Spleen (tissue), 11 donors: ENCODE measurements at regions not wholly inside any gene's neighbourhood (a gene's known extent, or its start where the extent isn't known, plus 50 kb on each side); places are given as distances from the start of the nearest gene placed in this dataset.

Experiments
- DNase-seq: peaks from one replicate; pipeline ENCODE4 v3.0.0-alpha.2; 2020
- H3K27ac ChIP-seq, 8 donors: fragments of 200-600 bp; sonication (generic) in 7 of 8; 1 replicate in 4 of 8; 2 replicates in 4 of 8; pipeline versions ENCODE4 v1.5.0 to v1.8.0; 2016 to 2021; ENCODE audit warnings: inconsistent platforms in 4 of 8, mild to moderate bottlenecking in 4 of 8, moderate library complexity in 1 of 8
- H3K27me3 ChIP-seq, 7 donors: fragments of 200-600 bp; sonication (generic) in 6 of 7; replicated peaks in 1 of 7; 1 replicate in 4 of 7; 2 replicates in 3 of 7; pipeline versions ENCODE4 v1.5.0 to v1.8.0; 2016 to 2021; ENCODE audit warnings: inconsistent platforms in 3 of 7, mild to moderate bottlenecking in 1 of 7
- H3K36me3 ChIP-seq, 6 donors: fragments of 200-600 bp; sonication (generic) in 5 of 6; 1 replicate in 4 of 6; 2 replicates in 2 of 6; pipeline versions ENCODE4 v1.5.0 to v1.8.0; 2016 to 2021; ENCODE audit warnings: inconsistent platforms in 2 of 6
- H3K4me1 ChIP-seq, 6 donors: fragments of 200-600 bp; sonication (generic) in 5 of 6; 1 replicate in 3 of 6; 2 replicates in 3 of 6; pipeline versions ENCODE4 v1.5.0 to v1.8.0; 2016 to 2021; ENCODE audit warnings: inconsistent platforms in 3 of 6
- H3K4me3 ChIP-seq, 8 donors: fragments of 200-600 bp; sonication (generic) in 7 of 8; 1 replicate in 4 of 8; 2 replicates in 4 of 8; pipeline versions ENCODE4 v1.5.0 to v1.8.0; 2016 to 2021; ENCODE audit warnings: inconsistent platforms in 4 of 8, mild to moderate bottlenecking in 4 of 8, moderate library complexity in 2 of 8
- H3K9me3 ChIP-seq, 8 donors: fragments of 200-600 bp; sonication (generic) in 7 of 8; 1 replicate in 4 of 8; 2 replicates in 4 of 8; pipeline versions ENCODE4 v1.5.0 to v1.8.0; 2016 to 2021; ENCODE audit warnings: inconsistent platforms in 4 of 8
- POLR2A ChIP-seq, 3 donors: fragments of 450-650 bp; IDR thresholded peaks; one replicate each; pipeline ENCODE4 v1.5.1; 2017; ENCODE audit warnings: antibody characterized with exemption in 3 of 3, mild to moderate bottlenecking in 1 of 3
- POLR2AphosphoS5 ChIP-seq, 3 donors: sonication (generic); formaldehyde crosslinking; IDR thresholded peaks; one replicate each; pipeline ENCODE4 v1.5.1; 2017; ENCODE audit warnings: antibody characterized with exemption in 3 of 3
- WGBS, 5 donors: extraction: QIAGEN DNeasy Blood & Tissue Kit in 3 of 5; methylation state at CpG; one replicate each; pipeline versions ENCODE4 v1.1.5 to v1.1.7; 2013 to 2018; 5-methylcytosine and 5-hydroxymethylcytosine counted together
- intact Hi-C: fragments of 100-400 bp; cut with DNase I; formaldehyde crosslinking; loops from one replicate; pipeline ENCODE4 v1.15.0; 2023; ENCODE audit warnings: low total_unique reads
- TF ChIP-seq, protein P1 (sequence below), 11 experiments: fragments of 200-600 bp in 7 of 11; fragments of 450-650 bp in 4 of 11; sonication (generic) in 4 of 11; IDR thresholded peaks in 8 of 11; conservative IDR thresholded peaks in 3 of 11; 1 replicate in 7 of 11; 2 replicates in 4 of 11; pipeline versions ENCODE4 v1.4.0 to v1.8.0; 2016 to 2021; ENCODE audit warnings: antibody characterized with exemption in 11 of 11, inconsistent platforms in 4 of 11, mild to moderate bottlenecking in 1 of 11
- donor health status: healthy with polysubstance abuse.
- donor health status: DM: no; HTN: no; CAD: no; lungs with moderate emphysema.
- donor health status: DM: no; HTN: no; CAD: no.
- donor health status: Bipolar disorder and iron deficiency.
- donor health status: healthy.
- donor health status: DM: no; HTN: no; CAD: no.
- donor health status: DM: yes; HTN: yes; CAD: no.

DNA sequence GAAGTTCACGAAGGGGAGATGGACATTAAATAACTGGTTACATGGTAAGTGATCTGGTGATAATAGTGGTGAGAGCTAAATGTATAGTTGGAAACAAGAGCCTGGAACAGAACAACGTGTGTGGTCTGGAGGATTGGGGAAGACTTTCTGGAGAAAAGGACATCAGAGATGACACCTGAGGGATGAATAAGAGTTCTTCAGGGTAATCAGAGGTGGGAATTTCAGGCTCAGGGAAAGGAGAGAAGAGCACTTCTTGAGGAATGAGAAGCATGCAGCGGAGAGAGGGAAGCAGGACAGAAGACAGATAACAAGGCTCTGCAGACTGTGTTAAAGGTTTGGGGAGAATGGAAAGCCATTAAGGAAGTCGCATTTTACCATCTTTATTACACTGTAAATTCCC lies 450.7 kb downstream of the TNS1 start:
- no peak overlapping the region for H3K27ac ChIP-seq
- H3K4me3 ChIP-seq = no peak overlapping the region
- DNase-seq = no peak
- WGBS, 5 donors = 75 to 89% (median 85%) methylated on average over 4 of the region's 4 CpGs
- intact Hi-C loops = no loop called here
- no peaks in the 10 kb centered on the region for H3K36me3 ChIP-seq
- no peaks in the 10 kb centered on the region for H3K27me3 ChIP-seq
- H3K9me3 ChIP-seq = no peaks in the 10 kb centered on the region
- TF ChIP-seq, protein P1, sequence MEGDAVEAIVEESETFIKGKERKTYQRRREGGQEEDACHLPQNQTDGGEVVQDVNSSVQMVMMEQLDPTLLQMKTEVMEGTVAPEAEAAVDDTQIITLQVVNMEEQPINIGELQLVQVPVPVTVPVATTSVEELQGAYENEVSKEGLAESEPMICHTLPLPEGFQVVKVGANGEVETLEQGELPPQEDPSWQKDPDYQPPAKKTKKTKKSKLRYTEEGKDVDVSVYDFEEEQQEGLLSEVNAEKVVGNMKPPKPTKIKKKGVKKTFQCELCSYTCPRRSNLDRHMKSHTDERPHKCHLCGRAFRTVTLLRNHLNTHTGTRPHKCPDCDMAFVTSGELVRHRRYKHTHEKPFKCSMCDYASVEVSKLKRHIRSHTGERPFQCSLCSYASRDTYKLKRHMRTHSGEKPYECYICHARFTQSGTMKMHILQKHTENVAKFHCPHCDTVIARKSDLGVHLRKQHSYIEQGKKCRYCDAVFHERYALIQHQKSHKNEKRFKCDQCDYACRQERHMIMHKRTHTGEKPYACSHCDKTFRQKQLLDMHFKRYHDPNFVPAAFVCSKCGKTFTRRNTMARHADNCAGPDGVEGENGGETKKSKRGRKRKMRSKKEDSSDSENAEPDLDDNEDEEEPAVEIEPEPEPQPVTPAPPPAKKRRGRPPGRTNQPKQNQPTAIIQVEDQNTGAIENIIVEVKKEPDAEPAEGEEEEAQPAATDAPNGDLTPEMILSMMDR (IDR thresholded peaks at IDR 0.05 in 8 of 11, conservative IDR thresholded peaks at IDR 0.05 in 3 of 11) = no peak
- TF ChIP-seq POLR2A (IDR thresholded peaks at IDR 0.05) (no peak), POLR2AphosphoS5 (IDR thresholded peaks at IDR 0.05) (no peak)
- H3K4me1 ChIP-seq = no peaks in the 10 kb centered on the region

DNA sequence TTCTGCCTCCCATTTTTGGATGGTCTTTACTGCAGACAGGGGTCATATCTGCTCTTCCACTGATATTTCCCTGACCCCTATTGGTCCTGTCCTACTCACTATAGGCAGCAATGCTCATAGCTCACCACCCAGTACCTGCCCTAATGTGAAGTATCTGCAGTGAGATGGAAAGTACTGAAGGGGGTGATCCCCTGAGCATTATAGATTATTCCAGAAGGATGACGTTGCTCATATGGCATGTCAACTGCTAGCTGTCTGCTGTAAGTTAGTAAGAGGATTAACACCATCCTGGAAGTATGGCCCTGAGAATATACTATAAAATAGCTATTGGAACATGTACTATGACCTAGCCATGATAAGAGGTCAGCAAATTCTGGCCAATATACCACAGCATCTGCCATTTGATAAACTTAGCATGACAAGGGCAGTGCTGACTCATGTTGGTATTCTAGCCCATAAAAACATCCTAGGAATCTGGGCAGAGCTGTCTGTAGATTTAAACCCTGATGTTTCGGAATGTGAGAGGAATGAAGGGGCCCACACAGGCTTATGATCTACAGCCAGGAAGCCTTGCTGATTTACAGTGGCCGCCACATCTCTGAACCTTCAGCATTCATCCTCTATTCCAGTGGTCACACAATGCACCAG lies 451.4 kb downstream of the TNS1 start:
- Histone ChIP-seq H3K36me3 (no peaks in the 10 kb centered on the region), H3K27ac (no peak overlapping the region), H3K4me3 (no peak overlapping the region), H3K4me1 (no peaks in the 10 kb centered on the region), H3K9me3 (peaks cover 0 to 1% (median 0%) of the 10 kb centered on the region in 8 donors), H3K27me3 (no peaks in the 10 kb centered on the region)
- 69 to 87% (median 72%) methylated on average over 3 of the region's 3 CpGs for WGBS, 5 donors
- intact Hi-C loops = no loop called here
- no peak for DNase-seq
- TF ChIP-seq, protein P1 (IDR thresholded peaks at IDR 0.05 in 8 of 11, conservative IDR thresholded peaks at IDR 0.05 in 3 of 11) = no peak
- TF ChIP-seq POLR2AphosphoS5 (IDR thresholded peaks at IDR 0.05) = no peak
- no peak for TF ChIP-seq POLR2A (IDR thresholded peaks at IDR 0.05)

DNA sequence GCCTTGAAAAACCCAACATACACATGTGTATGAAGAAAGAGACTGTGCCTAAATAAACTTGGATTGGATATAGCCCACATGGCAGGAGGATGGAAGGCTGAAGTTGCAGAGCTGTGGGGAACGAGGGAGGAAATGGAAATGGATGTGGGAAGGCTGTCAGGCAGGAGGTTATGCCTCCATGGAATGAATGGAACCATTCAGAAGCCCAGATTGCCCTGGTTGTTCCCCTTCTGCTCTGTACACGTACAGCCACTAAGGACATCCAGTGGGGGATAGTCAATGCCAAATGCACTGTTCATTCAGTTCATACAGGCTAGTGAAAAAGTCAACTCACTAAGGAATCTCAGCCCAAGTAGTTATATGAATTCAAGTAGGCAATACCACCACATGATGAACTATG lies 463.7 kb downstream of the TNS1 start:
- Histone ChIP-seq H3K4me3 (no peak overlapping the region), H3K36me3 (no peaks in the 10 kb centered on the region), H3K27me3 (peaks cover 0 to 6% (median 0%) of the 10 kb centered on the region in 7 donors), H3K4me1 (no peaks in the 10 kb centered on the region), H3K27ac (no peak overlapping the region), H3K9me3 (peaks cover 0 to 3% (median 0%) of the 10 kb centered on the region in 8 donors)
- TF ChIP-seq POLR2AphosphoS5 (IDR thresholded peaks at IDR 0.05) (no peak), POLR2A (IDR thresholded peaks at IDR 0.05) (no peak)
- TF ChIP-seq, protein P1 (IDR thresholded peaks at IDR 0.05 in 8 of 11, conservative IDR thresholded peaks at IDR 0.05 in 3 of 11) = no peak
- 70 to 88% (median 73%) methylated on average over 2 of the region's 2 CpGs for WGBS, 5 donors
- no peak for DNase-seq
- intact Hi-C loops = no loop called here

DNA sequence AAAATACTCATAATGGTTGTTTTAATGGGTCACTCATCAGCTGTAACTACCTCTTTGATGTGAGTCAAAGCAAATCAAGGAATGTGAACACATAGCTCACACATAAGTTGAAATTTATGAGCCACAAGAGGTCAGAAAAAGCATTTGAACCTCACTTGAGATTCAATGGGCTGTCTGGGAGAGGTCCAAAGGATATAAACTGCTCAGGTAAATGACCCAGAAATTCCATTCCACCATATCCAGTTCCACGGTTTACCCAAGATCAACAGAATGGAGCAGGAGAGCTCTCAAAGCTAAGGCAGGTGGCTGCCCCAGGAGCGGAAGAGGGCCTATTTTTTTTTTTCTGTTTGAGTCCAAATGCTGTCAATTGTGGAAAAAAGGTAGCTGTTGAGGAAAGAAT lies 464.1 kb downstream of the TNS1 start:
- no peaks in the 10 kb centered on the region for H3K36me3 ChIP-seq
- peaks cover 0 to under 1% (median 0%) of the 10 kb centered on the region in 8 donors for H3K9me3 ChIP-seq
- no peaks in the 10 kb centered on the region for H3K4me1 ChIP-seq
- H3K27ac ChIP-seq = no peak overlapping the region
- TF ChIP-seq POLR2A (IDR thresholded peaks at IDR 0.05) = no peak
- no peak for TF ChIP-seq POLR2AphosphoS5 (IDR thresholded peaks at IDR 0.05)
- TF ChIP-seq, protein P1 (IDR thresholded peaks at IDR 0.05 in 8 of 11, conservative IDR thresholded peaks at IDR 0.05 in 3 of 11) = no peak
- H3K27me3 ChIP-seq = peaks cover 0 to 6% (median 0%) of the 10 kb centered on the region in 7 donors
- 83 to 91% (median 90%) methylated on average over 2 of the region's 2 CpGs for whole genome bisulfite sequencing, 5 donors
- no peak overlapping the region for H3K4me3 ChIP-seq
- intact Hi-C loops = no loop called here
- no peak for DNase-seq
